HG02938 (cell line): ENCODE measurements at regions not wholly inside any gene's neighbourhood (a gene's known extent, or its start where the extent isn't known, plus 50 kb on each side); places are given as distances from the start of the nearest gene placed in this dataset.
"Not testable (repeated sequence)": the region's sequence is repeated elsewhere in the genome, so short reads cannot be mapped to it uniquely, and the experiment has no call there.

Experiments used
- ATAC-seq: cut with Tn5 transposase; IDR thresholded peaks from one replicate; pipeline ENCODE4 v1.9.1; 2021; ENCODE audit warnings: mild to moderate bottlenecking, moderate library complexity; ENCODE audit not compliant: unreplicated experiment

DNA sequence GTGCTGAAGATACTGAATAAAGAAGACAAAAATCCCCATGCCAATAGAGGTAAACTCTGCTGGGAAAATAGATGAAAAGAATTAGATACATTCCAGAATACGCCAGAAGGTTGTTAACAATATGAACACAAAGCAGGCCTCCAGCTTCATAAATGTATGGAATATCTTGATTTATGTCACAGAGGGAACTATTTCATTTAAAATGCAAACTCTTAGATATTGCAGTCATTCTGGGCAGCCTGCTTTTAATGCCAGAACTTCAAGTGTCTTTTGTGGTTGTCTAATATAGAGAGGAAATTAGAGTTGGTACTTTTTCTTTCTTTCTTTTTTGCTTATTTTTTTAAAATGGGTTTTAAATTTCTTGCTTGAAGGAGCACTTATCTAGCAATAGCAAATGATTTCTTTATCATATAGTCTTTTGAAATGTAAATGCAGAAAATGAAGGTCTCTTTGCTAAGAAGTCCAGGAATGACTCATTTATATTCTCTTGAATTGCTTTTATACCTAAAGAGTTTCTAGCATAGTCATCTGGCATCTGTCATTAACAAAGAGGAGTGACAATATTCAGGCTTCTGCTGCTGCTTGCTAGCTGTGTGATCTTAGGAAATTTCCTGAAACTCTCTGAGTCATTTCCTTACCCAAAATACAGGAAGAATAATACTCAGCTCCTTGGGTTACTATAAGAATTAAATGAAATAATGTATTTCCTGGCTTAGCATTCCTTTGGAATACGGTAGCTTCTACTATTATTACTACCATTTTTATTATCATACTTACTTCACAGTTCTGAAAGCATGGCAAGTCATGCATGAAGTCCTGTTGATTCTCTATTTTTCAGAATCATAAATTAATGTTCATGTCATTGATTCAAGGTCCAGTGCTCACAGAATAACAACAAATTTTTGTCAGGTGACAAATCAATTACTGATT lies 527.6 kb downstream of the DIPK2A start:
- ATAC-seq = no peak

GRCh38 chr3:144501467-144501866 lies 529.8 kb downstream of the DIPK2A start:
- no peak for ATAC-seq

DNA sequence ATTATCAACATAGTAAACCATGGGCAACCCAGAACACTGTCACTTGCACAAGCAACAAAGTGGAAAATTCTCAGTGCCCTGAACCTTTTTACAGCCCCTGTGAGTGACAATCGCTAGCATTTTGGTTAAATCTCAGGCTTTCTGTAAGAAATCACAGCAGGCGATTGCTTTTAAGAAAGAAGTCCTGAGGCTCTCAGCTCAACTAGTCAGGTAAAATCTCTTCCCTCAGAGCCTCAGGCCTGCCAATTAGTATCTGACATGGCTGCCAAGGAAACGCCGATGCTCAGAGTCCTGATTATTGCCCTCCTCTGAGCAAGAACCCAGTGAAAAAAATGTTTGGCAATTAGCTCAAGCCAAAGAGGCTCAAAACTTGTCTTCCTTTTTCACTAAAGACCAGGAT lies 530.8 kb downstream of the DIPK2A start:
- ATAC-seq = no peak

DNA sequence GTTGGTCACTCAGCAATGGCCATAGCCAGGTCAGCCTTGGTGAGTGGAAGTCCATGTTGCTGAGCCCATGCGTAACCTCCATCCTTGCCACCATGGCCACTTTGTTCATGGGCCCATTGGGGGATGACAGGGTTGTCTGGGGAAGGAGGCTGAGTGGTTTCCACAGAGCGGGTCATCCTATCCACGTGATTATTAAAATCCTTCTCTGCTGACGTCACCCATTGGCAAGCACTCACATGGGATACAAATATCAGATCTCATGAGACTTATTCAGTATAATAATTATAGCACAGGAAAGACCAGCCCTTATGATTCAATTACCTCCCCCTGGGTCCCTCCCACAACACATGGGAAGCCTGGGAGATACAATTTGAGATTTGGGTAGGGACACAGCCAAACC lies 534.8 kb downstream of the DIPK2A start:
- ATAC-seq = not testable (repeated sequence)

- ATAC-seq = no peak
Observed at GRCh38 chr3:144511346-144511745, 539.7 kb downstream of the DIPK2A start.

- ATAC-seq = no peak
Observed at GRCh38 chr3:144516026-144516425, 544.4 kb downstream of the DIPK2A start.

- no peak for ATAC-seq
Observed at GRCh38 chr3:144516589-144516988, 545.0 kb downstream of the DIPK2A start.

DNA sequence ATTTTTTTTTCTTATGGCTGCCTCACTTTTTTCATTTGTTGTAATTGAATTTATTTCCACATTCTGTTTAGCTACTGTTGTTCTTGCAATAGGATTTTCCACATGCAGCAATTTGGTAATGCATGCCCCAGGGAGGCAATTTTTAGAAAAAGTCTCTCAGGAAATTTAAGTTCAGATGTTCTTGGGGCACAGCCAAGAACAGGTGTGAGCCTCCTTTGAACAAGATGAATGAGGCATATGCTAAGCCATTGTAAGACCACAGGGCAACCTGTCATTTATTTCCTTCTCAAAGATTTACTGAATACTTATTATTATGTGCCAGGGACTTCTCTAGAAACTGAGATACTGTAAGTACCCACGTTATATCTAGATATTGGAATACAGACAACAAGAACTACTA lies 549.5 kb downstream of the DIPK2A start:
- ATAC-seq = no peak

GRCh38 chr3:144522456-144522855 lies 550.8 kb downstream of the DIPK2A start:
- no peak for ATAC-seq

DNA sequence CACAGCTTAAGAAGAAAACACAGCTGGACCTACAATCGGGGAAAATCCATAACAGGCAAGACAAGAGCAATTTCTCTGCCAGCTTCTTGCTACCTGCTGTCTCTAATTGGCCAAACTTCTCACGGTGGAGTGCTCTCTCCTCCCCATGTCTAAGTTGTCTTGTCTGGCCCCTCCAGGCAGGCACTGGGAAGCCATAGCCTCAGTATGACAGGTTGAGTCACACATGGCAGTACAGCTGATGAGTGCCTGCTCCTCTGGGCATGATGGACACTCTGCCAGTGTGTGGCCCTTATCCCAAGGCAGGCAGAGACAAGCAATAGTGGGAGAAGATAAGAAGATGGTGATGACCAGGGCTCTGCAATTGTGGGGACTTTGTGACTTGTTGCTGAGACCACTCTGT lies 551.8 kb downstream of the DIPK2A start:
- no peak for ATAC-seq

GRCh38 chr3:144524531-144524930 lies 552.9 kb downstream of the DIPK2A start:
- ATAC-seq = no peak

GRCh38 chr3:144529566-144529965 lies 557.9 kb downstream of the DIPK2A start:
- ATAC-seq = no peak

- ATAC-seq = no peak
Observed at GRCh38 chr3:144544871-144545270, 573.2 kb downstream of the DIPK2A start.

DNA sequence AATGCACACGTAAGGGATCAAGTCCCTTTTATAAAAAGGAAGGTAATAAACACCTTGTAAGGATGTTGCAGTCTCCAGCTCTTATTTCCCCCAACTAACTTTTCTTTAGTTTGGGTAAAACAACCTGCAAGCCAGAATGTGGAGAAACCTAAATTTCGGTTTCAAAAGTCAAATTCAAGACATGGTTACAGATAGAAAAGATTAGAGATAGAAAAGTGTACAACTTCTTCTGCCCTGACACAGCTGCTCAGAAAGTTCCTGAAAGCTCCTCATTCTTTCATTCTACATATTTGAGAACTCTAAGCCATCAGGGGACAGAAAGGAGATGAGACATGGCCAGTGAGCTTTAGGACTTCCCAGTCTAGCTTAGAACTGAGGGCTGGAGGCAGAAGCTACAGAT lies 574.9 kb downstream of the DIPK2A start:
- ATAC-seq = no peak

DNA sequence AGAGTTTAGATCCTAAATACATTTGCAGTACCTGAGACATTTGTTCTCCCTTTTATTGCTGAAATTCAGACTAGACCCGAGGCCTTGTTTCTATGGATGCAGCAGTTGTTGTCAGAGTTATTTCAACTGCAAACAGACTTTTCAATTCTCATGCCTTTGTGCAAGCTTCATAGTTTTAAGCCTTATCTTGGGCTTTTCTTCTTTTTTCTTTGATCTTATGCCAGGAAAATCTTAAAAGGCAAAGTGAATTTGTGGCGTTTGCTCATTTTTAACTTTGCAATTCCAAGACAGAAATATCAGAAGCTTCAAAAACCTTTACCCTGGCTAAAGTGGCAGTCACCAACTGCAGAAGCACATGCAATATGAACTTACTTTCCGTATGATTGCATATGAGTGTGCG lies 576.7 kb downstream of the DIPK2A start:
- ATAC-seq = no peak

DNA sequence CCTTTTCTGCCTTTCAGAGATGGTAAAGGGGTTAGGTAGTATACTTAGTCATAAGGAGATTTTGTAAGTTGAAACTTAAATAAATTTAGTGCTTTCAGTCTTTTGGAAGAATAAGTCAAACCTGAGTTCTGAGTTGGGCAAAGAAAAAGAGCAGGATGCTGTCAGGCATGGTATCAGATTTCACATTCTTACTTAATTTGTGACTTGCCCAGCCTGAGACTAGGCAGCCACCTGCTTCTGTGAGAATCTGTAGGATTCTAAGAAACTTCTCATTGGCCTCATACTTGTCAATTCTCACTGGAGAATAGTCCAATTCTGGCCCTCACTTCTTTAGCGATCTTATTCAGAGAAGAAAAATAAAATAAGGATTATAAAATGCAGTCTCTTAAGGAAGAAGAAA lies 577.5 kb downstream of the DIPK2A start:
- ATAC-seq = no peak

DNA sequence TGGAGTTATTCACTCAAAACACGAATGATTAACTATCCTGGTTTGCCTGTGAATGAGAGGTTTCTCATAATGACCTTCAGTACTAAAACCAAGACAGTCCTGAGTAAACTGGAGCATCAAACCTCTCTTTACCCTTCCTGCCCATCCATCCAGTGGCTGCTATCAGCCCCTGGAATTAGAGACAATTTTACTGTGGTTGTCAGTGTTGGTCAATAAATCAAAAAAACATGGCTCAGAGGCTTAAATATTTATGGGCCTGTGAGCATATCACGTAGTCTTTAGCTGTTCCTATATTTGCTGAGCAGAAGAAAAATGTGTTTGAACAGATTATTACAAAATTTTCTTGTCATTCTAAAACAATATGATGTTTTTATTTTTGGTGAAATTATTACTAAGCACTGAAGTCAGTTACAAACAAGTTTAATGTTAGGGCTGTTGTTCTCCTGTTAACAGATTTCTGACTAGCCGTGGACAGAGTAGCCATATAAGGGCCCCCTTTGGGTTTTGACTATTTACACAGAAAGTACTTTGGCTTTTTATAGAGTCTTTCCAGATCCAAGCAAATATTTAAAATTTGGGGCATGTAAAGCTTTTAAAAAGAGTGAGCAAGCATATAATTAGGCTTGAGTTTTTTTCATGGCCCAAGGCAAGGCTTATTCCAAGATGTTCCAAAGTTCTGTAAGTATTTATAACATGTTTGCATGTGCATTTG lies 580.9 kb downstream of the DIPK2A start:
- ATAC-seq = no peak

DNA sequence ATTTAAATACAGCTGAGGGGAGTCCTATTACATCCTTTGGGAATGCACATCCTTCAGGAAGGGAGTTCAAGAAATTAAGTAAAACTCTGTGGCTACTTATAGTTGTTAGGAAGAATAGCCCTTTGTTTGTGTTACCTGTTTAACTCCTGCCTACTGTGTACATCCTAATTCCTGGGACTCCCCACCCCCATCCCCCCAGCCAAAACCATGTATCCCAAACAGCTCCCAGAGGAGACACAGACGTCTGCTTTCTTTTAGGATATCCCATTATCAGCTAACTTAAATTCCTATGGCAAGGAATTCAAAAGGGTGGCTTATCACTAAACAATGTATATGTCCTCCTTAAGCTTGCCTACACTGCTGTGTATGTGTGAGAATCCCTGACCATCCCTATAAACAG lies 581.7 kb downstream of the DIPK2A start:
- ATAC-seq = no peak

GRCh38 chr3:144554889-144555288 lies 583.3 kb downstream of the DIPK2A start:
- ATAC-seq = no peak

- peak; percentile 81 for ATAC-seq
Observed at GRCh38 chr3:144556392-144556791, 584.8 kb downstream of the DIPK2A start.

- no peak for ATAC-seq
Observed at GRCh38 chr3:144557515-144557914, 585.9 kb downstream of the DIPK2A start.

- no peak for ATAC-seq
Observed at GRCh38 chr3:144564011-144564410, 592.4 kb downstream of the DIPK2A start.
